NB4 (cell line): ENCODE measurements at regions not wholly inside any gene's neighbourhood (a gene's known extent, or its start where the extent isn't known, plus 50 kb on each side); places are given as distances from the start of the nearest gene placed in this dataset.

Experiments used
- CTCF ChIP-seq: IDR thresholded peaks from one replicate; pipeline ENCODE4 v1.5.1; 2012; ENCODE audit warnings: low read depth, low read length
- MYC ChIP-seq: IDR thresholded peaks from 2 replicates; pipeline ENCODE4 v1.6.1; 2011; ENCODE audit warnings: low read depth, low read length
- POLR2A ChIP-seq: IDR thresholded peaks from 2 replicates; pipeline ENCODE4 v1.6.1; 2011; ENCODE audit warnings: mild to moderate bottlenecking; ENCODE audit not compliant: insufficient read length; ENCODE audit errors: extremely low read depth
- TF ChIP-seq, protein P1 (sequence below): IDR thresholded peaks from 2 replicates; pipeline ENCODE4 v1.6.1; 2011; ENCODE audit warnings: low read depth, low read length

DNA sequence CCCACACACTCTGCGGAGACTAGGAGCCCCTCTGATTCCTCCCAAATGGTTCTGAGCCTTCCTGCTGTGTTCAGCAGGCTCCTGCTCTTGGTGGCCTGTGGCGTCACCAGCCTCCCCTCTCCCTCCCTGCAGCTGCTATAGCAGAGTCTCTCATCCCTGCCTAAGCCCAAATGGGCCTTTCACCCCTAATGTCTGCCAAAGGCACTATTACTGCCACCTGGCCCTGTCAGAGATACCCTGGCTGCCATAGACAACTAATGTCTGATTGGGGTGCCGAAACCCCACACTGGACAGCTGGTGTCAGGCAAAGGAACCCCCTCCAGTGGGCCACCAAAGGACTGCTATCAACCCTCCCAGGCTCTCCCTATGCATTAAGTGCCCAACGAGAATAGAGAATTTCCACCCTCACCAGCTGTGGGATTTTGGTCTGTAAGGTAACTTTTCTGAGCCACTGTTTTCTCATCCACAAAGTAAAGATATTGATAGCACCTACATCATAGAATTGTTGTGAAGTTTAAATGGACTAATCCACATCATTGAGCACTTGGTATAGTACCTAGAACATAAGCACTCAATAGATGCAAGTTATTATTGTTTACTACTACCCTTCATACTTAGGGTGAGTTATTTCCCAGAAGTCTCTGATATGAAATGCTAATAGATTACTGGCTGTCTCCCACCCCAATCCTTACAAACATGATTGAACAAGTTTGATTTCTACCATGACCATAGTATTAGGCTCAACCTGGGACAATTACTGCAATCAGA lies 421.3 kb downstream of the MID1IP1 start:
- TF ChIP-seq CTCF: no peak
- TF ChIP-seq POLR2A: no peak
- TF ChIP-seq, protein P1, sequence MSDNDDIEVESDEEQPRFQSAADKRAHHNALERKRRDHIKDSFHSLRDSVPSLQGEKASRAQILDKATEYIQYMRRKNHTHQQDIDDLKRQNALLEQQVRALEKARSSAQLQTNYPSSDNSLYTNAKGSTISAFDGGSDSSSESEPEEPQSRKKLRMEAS: no peak
- TF ChIP-seq MYC: no peak
